ENCODE measurements at regions not wholly inside any gene's neighbourhood (a gene's known extent, or its start where the extent isn't known, plus 50 kb on each side); places are given as distances from the start of the nearest gene placed in this dataset.
A peak's percentile ranks its signal among the peaks of the same experiment; 100 is the strongest.
"Not testable (repeated sequence)": the region's sequence is repeated elsewhere in the genome, so short reads cannot be mapped to it uniquely, and the experiment has no call there.

GRCh38 chr20:52049001-52049731, 142.4 kb downstream of the ZFP64 start:
- DNase-seq, result no peak

- DNase-seq, result no peak
Observed at GRCh38 chr20:52047811-52048764, 143.5 kb downstream of the ZFP64 start.

GRCh38 chr20:52041966-52042365, 149.6 kb downstream of the ZFP64 start:
- no peak for DNase-seq

GRCh38 chr20:52039790-52040189, 151.8 kb downstream of the ZFP64 start:
- no peak for DNase-seq

- DNase-seq, result not testable (repeated sequence)
Observed at GRCh38 chr20:52038632-52039031, 152.9 kb downstream of the ZFP64 start.

- no peak for DNase-seq
Observed at GRCh38 chr20:52037370-52037769, 154.2 kb downstream of the ZFP64 start.

- no peak for DNase-seq
Observed at GRCh38 chr20:52035977-52036376, 155.6 kb downstream of the ZFP64 start.

GRCh38 chr20:52035498-52035897, 156.1 kb downstream of the ZFP64 start:
- no peak for DNase-seq

GRCh38 chr20:52034581-52034980, 157.0 kb downstream of the ZFP64 start:
- no peak for DNase-seq

GRCh38 chr20:52033313-52033712, 158.3 kb downstream of the ZFP64 start:
- no peak for DNase-seq

GRCh38 chr20:52032304-52032683, 159.3 kb downstream of the ZFP64 start:
- DNase-seq, result not testable (repeated sequence)

GRCh38 chr20:52031563-52032303, 159.8 kb downstream of the ZFP64 start:
- peak; percentile 15 for DNase-seq

GRCh38 chr20:52031206-52031562, 160.4 kb downstream of the ZFP64 start:
- no peak for DNase-seq

GRCh38 chr20:52029129-52029528, 162.4 kb downstream of the ZFP64 start:
- not testable (repeated sequence) for DNase-seq

- no peak for DNase-seq
Observed at GRCh38 chr20:52025938-52026337, 165.6 kb downstream of the ZFP64 start.

- no peak for DNase-seq
Observed at GRCh38 chr20:52019313-52019712, 172.3 kb downstream of the ZFP64 start.

- no peak for DNase-seq
Observed at GRCh38 chr20:52017669-52018317, 173.8 kb downstream of the ZFP64 start.

- DNase-seq, result no peak
Observed at GRCh38 chr20:52016022-52016421, 175.6 kb downstream of the ZFP64 start.

GRCh38 chr20:52015155-52015554, 176.4 kb downstream of the ZFP64 start:
- no peak for DNase-seq

GRCh38 chr20:52012079-52012478, 179.5 kb downstream of the ZFP64 start:
- DNase-seq, result no peak

- no peak for DNase-seq
Observed at GRCh38 chr20:52011093-52011492, 180.5 kb downstream of the ZFP64 start.

GRCh38 chr20:52010541-52010940, 181.0 kb downstream of the ZFP64 start:
- DNase-seq, result no peak

Data from muscle of arm (tissue), 1 donor.